ENCODE measurements at regions not wholly inside any gene's neighbourhood (a gene's known extent, or its start where the extent isn't known, plus 50 kb on each side); places are given as distances from the start of the nearest gene placed in this dataset.

- TF ChIP-seq CTCF (IDR thresholded peaks at IDR 0.05), result no peak
- no peak for TF ChIP-seq EP300 (IDR thresholded peaks at IDR 0.05)
Observed at GRCh38 chr4:160824481-160824880, 1339.3 kb downstream of the FSTL5 start.

Measured in gastroesophageal sphincter (tissue), 3 donors.